Nephron progenitor cell (in vitro differentiated cells): ENCODE measurements at regions not wholly inside any gene's neighbourhood (a gene's known extent, or its start where the extent isn't known, plus 50 kb on each side); places are given as distances from the start of the nearest gene placed in this dataset.

ENCODE experiments used
- DNase-seq: peaks from one replicate; pipeline ENCODE4 v3.0.0; 2021
- H3K27ac Mint-ChIP-seq: 2 replicates; pipeline ENCODE4 v1.8.0; 2021; ENCODE audit warnings: mild to moderate bottlenecking, moderate library complexity, mixed read lengths
- H3K27me3 Mint-ChIP-seq: 2 replicates; pipeline ENCODE4 v1.8.0; 2021; ENCODE audit warnings: mild to moderate bottlenecking, low read depth, mixed read lengths; ENCODE audit not compliant: poor library complexity
- H3K36me3 Mint-ChIP-seq: 2 replicates; pipeline ENCODE4 v1.8.0; 2021; ENCODE audit warnings: low read depth, mixed read lengths
- H3K4me1 Mint-ChIP-seq: 2 replicates; pipeline ENCODE4 v1.8.0; 2021; ENCODE audit warnings: mixed read lengths
- H3K4me3 Mint-ChIP-seq: 2 replicates; pipeline ENCODE4 v1.8.0; 2021; ENCODE audit warnings: mild to moderate bottlenecking, moderate library complexity, mixed read lengths
- H3K9me3 Mint-ChIP-seq: 2 replicates; pipeline ENCODE4 v1.8.0; 2021; ENCODE audit warnings: mild to moderate bottlenecking, moderate library complexity, mixed read lengths
- TF ChIP-seq, protein P1 (sequence below): fragments of 200-600 bp; sonication (generic); IDR thresholded peaks from 2 replicates; pipeline ENCODE4 v1.5.0; 2021; ENCODE audit warnings: antibody characterized with exemption

- TF ChIP-seq, protein P1, sequence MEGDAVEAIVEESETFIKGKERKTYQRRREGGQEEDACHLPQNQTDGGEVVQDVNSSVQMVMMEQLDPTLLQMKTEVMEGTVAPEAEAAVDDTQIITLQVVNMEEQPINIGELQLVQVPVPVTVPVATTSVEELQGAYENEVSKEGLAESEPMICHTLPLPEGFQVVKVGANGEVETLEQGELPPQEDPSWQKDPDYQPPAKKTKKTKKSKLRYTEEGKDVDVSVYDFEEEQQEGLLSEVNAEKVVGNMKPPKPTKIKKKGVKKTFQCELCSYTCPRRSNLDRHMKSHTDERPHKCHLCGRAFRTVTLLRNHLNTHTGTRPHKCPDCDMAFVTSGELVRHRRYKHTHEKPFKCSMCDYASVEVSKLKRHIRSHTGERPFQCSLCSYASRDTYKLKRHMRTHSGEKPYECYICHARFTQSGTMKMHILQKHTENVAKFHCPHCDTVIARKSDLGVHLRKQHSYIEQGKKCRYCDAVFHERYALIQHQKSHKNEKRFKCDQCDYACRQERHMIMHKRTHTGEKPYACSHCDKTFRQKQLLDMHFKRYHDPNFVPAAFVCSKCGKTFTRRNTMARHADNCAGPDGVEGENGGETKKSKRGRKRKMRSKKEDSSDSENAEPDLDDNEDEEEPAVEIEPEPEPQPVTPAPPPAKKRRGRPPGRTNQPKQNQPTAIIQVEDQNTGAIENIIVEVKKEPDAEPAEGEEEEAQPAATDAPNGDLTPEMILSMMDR, result no peak
- Mint-ChIP-seq H3K4me1 (peaks cover 43% of the 10 kb centered on the region), H3K4me3 (no peak overlapping the region), H3K36me3 (no peaks in the 10 kb centered on the region), H3K27me3 (peaks cover 15% of the 10 kb centered on the region), H3K9me3 (peaks cover 18% of the 10 kb centered on the region), H3K27ac (peak overlapping the region; percentile 45)
- DNase-seq, result no peak
These were observed 264.5 kb downstream of the PREX1 start for GRCh38 chr20:48563191-48563870.

DNA sequence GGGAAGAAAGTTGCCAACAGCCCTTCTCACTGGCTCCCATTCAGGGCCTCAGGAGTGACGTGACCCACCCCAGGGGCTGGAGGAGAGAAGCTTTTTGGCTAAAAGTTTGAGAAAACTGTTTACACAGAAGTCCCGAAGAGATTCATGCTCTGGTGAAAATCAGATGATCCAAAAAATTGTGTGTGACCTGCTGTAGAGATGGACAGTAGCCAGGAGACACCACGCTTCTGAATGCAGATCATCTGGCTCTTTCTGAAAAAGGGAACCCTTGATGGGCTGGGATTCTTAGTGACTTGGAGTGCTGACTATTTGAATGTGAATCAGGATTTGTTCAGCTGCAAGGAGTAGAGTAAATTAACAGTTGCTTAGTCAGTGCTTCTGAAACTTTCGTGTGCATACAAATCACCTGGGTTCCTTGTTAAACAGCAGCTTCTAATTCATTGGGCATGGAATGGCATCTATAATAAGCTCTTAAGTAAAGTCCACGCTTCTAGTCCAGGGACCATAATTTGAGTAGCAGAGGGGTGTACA, 265.1 kb downstream of the PREX1 start:
- Mint-ChIP-seq H3K4me1 (peaks cover 43% of the 10 kb centered on the region), H3K27me3 (peaks cover 12% of the 10 kb centered on the region), H3K4me3 (no peak overlapping the region), H3K9me3 (peaks cover 18% of the 10 kb centered on the region), H3K27ac (no peak overlapping the region), H3K36me3 (no peaks in the 10 kb centered on the region)
- TF ChIP-seq, protein P1, result no peak
- no peak for DNase-seq

- no peak for DNase-seq
- Mint-ChIP-seq H3K27ac (peak overlapping the region; percentile 80), H3K4me1 (peaks cover 49% of the 10 kb centered on the region), H3K4me3 (no peak overlapping the region), H3K36me3 (no peaks in the 10 kb centered on the region), H3K27me3 (peaks cover 6% of the 10 kb centered on the region), H3K9me3 (peaks cover 7% of the 10 kb centered on the region)
- TF ChIP-seq, protein P1, result no peak
These were observed 268.9 kb downstream of the PREX1 start for GRCh38 chr20:48558906-48559305.

DNA sequence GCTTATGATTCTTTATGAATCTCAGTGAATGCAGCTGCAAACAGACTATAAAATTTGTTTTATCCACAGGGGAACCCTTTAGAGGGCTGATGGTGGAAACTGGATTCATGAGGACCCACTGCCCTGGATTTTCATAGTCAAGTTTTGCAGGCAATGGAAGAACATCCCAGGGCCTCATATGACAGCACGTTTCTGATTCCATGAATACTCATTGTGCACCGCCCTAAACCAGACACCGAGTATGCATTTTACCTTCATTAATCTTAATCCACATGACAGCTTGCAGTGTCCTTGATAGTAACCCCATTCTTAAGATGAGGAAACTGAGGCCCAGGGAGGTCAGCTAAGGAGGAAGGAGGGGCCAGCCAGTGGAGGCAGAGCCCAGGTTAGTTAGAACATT, 270.4 kb downstream of the PREX1 start:
- no peaks in the 10 kb centered on the region for H3K9me3 Mint-ChIP-seq
- no peak overlapping the region for H3K4me3 Mint-ChIP-seq
- TF ChIP-seq, protein P1, result no peak
- peaks cover 9% of the 10 kb centered on the region for H3K27me3 Mint-ChIP-seq
- no peaks in the 10 kb centered on the region for H3K36me3 Mint-ChIP-seq
- no peak for DNase-seq
- no peak overlapping the region for H3K27ac Mint-ChIP-seq
- peaks cover 55% of the 10 kb centered on the region for H3K4me1 Mint-ChIP-seq

GRCh38 chr20:48556956-48557355, 270.8 kb downstream of the PREX1 start:
- no peak overlapping the region for H3K4me3 Mint-ChIP-seq
- peaks cover 57% of the 10 kb centered on the region for H3K4me1 Mint-ChIP-seq
- no peaks in the 10 kb centered on the region for H3K9me3 Mint-ChIP-seq
- H3K27me3 Mint-ChIP-seq, result peaks cover 7% of the 10 kb centered on the region
- peak; percentile 23 for DNase-seq
- no peaks in the 10 kb centered on the region for H3K36me3 Mint-ChIP-seq
- TF ChIP-seq, protein P1, result no peak
- H3K27ac Mint-ChIP-seq, result no peak overlapping the region

GRCh38 chr20:48552550-48552949, 275.2 kb downstream of the PREX1 start:
- Mint-ChIP-seq H3K27ac (no peak overlapping the region), H3K36me3 (no peaks in the 10 kb centered on the region), H3K4me1 (peaks cover 44% of the 10 kb centered on the region), H3K4me3 (no peak overlapping the region), H3K9me3 (no peaks in the 10 kb centered on the region), H3K27me3 (peaks cover 3% of the 10 kb centered on the region)
- no peak for DNase-seq
- TF ChIP-seq, protein P1, result no peak
